Amniotic epithelial cell (primary cell): ENCODE measurements at regions not wholly inside any gene's neighbourhood (a gene's known extent, or its start where the extent isn't known, plus 50 kb on each side); places are given as distances from the start of the nearest gene placed in this dataset.
"Not testable (repeated sequence)": the region's sequence is repeated elsewhere in the genome, so short reads cannot be mapped to it uniquely, and the experiment has no call there.

Experiments used
- DNase-seq: peaks from one replicate; pipeline ENCODE4 v3.0.0-alpha.2; 2010; ENCODE audit warnings: low read depth

DNA sequence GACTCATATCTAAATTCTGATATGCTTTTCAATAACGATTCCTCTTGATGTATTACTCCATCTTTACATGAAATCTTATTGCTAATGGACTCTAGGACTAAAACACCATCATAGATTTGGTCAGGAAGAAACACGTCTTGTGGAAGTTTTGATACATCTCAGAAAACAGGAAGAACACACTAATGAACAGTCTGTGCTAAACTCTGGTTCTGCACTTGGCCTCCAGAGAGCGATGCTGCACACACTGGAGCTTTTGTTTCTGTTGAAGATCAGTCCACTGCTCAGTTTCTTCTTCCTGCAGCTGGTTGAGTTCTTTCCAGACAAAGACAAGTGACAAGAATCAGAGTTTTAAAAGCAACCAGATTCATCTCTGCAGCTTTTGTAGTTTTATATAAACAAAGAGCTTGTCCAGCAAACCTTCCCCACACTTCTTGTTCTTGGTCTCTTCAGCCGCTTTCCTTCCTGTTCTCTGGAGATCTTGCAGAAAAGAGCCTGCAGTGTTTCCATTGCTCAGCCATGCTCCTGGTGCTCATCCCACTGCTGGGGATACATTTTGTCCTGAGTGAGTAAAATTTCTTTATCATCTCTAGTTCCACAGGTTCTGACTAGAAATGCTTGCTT, 229.1 kb upstream of the OR4E1 start:
- DNase-seq, result no peak

- not testable (repeated sequence) for DNase-seq
Observed at GRCh38 chr14:21894898-21895194, 221.2 kb upstream of the OR4E1 start.

DNA sequence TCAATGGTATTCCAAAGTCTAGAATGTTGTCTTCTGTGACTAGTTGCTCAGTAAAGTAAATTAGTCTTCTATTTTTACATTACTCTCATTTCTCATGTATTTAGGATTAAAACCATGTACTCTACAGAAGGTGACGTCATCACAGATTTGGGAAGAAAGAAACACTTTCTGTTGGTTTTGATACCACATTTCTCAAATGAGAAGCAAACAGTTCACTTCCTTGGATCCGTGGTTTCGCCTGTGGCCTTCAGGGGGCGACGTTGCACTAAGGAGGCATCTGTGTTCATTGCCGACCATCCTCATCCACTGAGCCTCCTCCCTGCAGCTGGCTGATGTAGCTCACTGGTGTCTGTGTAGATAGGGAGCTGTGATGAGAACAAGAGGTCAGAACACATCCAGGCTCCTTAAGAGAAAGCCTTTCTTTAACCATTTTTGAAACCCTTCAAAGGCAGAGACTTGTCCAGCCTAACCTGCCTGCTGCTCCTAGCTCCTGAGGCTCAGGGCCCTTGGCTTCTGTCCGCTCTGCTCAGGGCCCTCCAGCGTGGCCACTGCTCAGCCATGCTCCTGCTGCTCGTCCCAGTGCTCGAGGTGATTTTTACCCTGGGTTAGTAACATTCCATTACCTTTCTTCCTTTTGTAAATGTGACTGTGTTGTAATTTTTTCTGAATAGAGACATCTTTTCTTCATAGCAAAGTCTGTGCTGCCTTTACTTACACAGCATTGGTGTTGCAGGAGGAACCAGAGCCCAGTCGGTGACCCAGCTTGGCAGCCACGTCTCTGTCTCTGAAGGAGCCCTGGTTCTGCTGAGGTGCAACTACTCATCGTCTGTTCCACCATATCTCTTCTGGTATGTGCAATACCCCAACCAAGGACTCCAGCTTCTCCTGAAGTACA, 220.6 kb upstream of the OR4E1 start:
- DNase-seq, result no peak

DNA sequence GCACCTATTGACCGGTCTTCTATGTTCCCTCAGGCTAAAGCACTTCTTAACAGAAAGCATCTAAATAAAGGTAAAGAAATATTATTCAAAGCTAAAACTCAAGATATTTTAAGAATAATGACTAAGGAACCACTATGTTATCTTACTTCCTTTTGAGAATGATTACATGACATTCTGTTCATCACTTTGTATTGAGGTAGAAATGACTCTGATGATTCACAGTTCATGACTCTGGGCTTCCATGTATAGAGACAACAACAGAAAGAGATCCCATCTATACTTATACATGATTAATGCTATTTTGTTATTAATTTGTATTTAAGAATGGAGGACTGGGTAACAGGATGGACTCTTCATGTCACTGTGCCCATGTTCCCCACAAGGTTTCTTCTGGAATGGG, 218.3 kb upstream of the OR4E1 start:
- DNase-seq, result no peak

GRCh38 chr14:21884995-21885394, 211.4 kb upstream of the OR4E1 start:
- DNase-seq, result no peak

DNA sequence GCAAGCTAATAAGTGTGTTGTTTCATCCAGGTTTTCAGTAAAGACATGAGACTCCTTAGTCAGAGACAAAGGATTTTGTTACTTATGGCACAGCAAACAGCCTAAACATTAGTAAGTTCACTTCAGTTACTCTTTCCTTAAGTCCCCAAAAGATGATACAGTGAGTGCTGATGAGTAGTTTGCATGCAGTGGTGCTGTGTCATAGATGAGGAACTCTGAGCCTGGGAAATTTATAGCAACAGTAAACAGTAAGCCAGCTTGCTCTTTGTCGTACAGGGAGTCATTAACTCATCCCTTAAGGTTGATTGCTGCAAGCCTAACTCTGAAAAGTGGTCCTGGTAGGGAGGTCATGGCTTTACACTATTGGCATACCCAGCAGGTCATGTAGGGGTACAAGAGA, 208.6 kb upstream of the OR4E1 start:
- peak; percentile 26 for DNase-seq

DNA sequence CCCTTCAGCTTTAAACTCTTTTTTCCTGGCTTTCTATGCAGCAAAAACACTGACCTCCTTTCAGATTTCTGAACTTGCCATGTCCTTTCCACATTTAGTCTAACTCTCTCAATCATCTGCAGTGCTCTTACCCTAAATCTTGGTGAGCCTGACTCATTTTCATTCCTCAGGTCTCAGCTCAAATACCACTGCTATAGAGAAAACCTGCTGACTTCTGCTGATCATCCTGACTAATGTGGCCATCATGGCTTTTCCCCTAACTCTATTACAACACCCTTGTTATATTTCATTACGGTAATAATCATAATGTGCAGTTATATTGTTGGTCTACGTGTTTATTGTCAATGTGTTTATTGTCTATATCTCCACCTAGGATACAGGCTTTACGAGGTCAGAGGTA, 207.3 kb upstream of the OR4E1 start:
- peak; percentile 37 for DNase-seq

GRCh38 chr14:21875791-21876190, 202.2 kb upstream of the OR4E1 start:
- DNase-seq, result no peak

DNA sequence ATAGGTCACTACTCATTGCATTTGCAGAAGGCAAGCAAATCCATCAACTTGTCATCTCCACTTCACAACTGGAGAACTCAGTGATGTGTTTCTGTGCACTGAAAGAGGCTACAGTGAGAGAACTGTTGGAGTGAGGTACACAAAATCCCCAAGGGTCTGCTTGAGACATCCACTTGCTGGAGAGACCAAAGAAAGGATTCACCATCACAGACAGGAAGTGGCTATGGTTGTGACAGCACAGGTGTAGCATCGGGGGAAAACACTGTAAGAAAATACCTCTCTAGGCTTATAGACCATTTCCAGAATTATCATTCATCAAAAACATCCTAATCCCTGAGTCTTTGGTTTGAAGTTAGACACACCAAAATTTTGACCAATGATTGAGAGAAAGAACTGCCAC, 201.3 kb upstream of the OR4E1 start:
- DNase-seq, result no peak

GRCh38 chr14:21874167-21874566, 200.5 kb upstream of the OR4E1 start:
- no peak for DNase-seq

GRCh38 chr14:21868442-21869046, 194.9 kb upstream of the OR4E1 start:
- DNase-seq, result peak; percentile 60

GRCh38 chr14:21867541-21867940, 193.9 kb upstream of the OR4E1 start:
- peak; percentile 72 for DNase-seq

DNA sequence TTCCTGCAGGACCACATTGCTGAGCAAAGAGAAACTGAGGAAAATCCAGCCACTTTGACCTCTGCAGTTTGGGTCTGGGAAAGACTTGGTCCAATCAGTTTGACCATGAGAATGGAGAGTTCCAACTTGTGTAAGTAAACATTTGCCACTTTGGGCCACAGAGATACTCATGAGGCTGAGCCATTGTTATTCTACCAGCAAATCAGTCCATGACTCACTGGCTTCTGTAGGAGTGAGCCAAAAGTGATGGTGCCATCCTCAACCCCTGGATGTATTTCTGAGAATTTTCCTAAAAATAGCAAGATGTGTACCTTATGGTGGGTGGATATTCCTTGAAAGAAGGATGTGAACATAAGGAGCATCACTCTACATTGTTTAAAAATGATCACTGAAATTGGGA, 192.9 kb upstream of the OR4E1 start:
- no peak for DNase-seq

DNA sequence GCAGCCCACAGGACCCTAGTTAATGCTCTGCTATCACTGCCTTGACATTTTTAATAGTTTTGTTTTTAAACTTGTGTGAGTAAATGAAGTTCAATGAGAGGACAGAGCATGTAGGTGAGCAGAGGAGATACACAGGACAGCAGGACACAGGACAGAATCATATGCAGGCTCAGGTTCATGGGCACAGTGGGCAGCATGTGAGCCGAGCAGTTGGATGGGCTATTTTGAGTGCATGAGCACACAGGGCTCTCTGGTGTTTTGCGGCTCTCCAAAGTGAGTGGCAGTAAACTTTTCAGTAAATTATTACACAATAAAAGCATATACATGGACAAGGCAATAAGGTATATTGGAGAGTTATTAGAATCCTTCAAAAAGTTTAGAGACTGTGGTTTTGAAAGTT, 189.7 kb upstream of the OR4E1 start:
- no peak for DNase-seq

DNA sequence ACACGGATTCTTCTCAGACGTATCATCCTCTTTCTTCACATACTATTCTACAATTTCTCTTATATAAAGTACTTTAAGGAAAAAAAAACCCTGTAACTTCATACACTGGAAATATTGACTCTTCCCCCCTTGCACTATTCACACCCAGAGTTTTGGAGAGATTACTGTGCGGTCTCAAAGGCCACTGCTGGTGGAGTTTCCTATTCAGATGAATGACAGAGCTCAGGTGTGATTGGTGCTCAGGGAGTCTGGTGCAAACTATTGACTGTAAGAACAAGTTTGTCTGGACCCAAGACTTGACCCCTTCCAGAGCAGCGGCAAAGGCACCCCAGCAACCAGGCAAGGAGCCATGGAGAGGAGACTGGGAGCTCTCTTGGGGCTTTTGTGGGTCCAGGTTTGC, 187.5 kb upstream of the OR4E1 start:
- no peak for DNase-seq

DNA sequence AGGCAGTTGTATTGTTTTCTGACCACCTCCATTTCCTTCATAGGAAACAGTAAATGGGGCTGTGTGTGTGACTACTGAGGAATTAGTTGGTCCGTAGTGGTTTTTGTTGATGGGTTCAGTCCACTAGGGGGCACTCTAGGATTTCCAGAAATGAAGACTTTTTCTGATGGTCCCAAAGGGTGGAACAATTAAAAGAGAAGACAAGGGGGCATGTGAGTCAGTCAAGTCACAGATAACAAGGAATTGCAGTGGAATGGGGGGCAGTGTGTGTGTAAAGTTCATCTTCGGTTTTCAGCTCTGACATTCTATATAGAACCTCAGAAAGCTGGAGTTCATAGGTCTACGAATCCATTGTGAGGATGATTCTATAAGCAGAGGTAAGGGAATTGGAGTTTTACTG, 186.6 kb upstream of the OR4E1 start:
- DNase-seq, result peak; percentile 37

GRCh38 chr14:21852775-21853174, 179.2 kb upstream of the OR4E1 start:
- DNase-seq, result no peak

DNA sequence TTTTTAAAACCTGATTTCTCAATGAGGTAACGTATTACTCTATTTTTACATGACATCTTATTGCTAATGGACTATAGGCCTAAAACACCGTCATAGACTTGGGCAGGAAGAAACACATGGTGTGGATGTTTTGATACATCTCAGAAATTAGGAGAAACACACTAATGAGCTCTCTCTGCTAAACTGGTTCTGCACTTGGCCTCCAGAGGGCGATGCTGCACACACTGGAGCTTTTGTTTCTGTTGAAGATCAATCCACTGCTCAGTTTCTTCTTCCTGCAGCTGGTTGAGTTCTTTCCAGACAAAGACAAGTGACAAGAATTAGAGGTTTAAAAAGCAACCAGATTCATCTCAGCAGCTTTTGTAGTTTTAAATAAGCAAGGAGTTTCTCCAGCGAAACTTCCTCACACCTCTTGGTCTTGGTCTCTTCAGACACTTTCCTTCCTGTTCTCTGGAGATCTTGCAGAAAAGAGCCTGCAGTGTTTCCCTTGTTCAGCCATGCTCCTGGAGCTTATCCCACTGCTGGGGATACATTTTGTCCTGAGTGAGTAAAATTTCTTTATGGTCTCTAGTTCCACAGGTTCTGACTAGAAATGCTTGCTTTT, 178.5 kb upstream of the OR4E1 start:
- DNase-seq, result peak; percentile 31

DNA sequence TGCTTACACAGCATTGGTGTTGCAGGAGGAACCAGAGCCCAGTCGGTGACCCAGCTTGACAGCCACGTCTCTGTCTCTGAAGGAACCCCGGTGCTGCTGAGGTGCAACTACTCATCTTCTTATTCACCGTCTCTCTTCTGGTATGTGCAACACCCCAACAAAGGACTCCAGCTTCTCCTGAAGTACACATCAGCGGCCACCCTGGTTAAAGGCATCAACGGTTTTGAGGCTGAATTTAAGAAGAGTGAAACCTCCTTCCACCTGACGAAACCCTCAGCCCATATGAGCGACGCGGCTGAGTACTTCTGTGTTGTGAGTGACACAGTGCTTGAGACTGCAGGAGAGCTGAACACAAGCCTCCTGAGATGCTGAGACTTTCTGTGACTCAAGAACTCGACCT, 173.3 kb upstream of the OR4E1 start:
- not testable (repeated sequence) for DNase-seq

- DNase-seq, result no peak
Observed at GRCh38 chr14:21846227-21846885, 172.7 kb upstream of the OR4E1 start.

DNA sequence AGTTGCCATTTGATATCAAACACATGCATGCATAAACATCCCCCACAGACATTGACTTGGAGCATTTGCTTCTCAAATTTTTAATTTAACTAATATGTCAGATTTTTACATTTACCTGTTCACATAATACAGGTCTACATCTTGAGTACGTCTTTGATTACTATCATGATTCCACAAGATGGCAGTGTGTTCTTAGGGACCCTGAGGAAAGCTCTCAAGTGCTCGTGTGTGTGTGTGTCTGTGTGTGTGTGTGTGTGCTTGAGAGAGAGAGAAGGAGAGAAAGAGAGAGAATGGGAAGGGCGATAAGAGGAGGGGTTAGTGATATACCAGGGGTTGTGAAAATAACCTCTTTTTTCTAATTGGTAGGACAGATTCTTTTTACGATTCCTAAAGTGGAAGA, 167.1 kb upstream of the OR4E1 start:
- DNase-seq, result peak; percentile 10

- DNase-seq, result no peak
Observed at GRCh38 chr14:21833836-21834235, 160.2 kb upstream of the OR4E1 start.

GRCh38 chr14:21825845-21826244, 152.2 kb upstream of the OR4E1 start:
- no peak for DNase-seq
